ENCODE measurements at regions not wholly inside any gene's neighbourhood (a gene's known extent, or its start where the extent isn't known, plus 50 kb on each side); places are given as distances from the start of the nearest gene placed in this dataset.
"Not testable (repeated sequence)": the region's sequence is repeated elsewhere in the genome, so short reads cannot be mapped to it uniquely, and the experiment has no call there.

- no peak overlapping the region for H3K9ac ChIP-seq (ENCODE audit: low read length)
- no peak overlapping the region for H3K4me3 ChIP-seq (ENCODE audit: low read depth, low read length)
- H3K9me3 ChIP-seq (ENCODE audit: control insufficient read depth, insufficient read depth, low read depth, low read length) = no peaks in the 10 kb centered on the region
- no peaks in the 10 kb centered on the region for H3K36me3 ChIP-seq (ENCODE audit: control insufficient read depth, insufficient read depth, low read length)
- H3K4me1 ChIP-seq (ENCODE audit: control insufficient read depth, insufficient read depth, low read length) = no peaks in the 10 kb centered on the region
- H3K27me3 ChIP-seq (ENCODE audit: control insufficient read depth, insufficient read depth, low read length) = no peaks in the 10 kb centered on the region
- no peak overlapping the region for H3K27ac ChIP-seq (ENCODE audit: low read depth, low read length)
Measured at GRCh38 chr2:154995361-154995760, 296.9 kb downstream of the KCNJ3 start.

- H3K4me3 ChIP-seq (ENCODE audit: low read depth, low read length) = no peak overlapping the region
- no peak overlapping the region for H3K9ac ChIP-seq (ENCODE audit: low read length)
- H3K27me3 ChIP-seq (ENCODE audit: control insufficient read depth, insufficient read depth, low read length) = no peaks in the 10 kb centered on the region
- H3K4me1 ChIP-seq (ENCODE audit: control insufficient read depth, insufficient read depth, low read length) = no peaks in the 10 kb centered on the region
- no peaks in the 10 kb centered on the region for H3K36me3 ChIP-seq (ENCODE audit: control insufficient read depth, insufficient read depth, low read length)
- no peaks in the 10 kb centered on the region for H3K9me3 ChIP-seq (ENCODE audit: control insufficient read depth, insufficient read depth, low read depth, low read length)
- no peak overlapping the region for H3K27ac ChIP-seq (ENCODE audit: low read depth, low read length)
Measured at GRCh38 chr2:154992826-154993225, 294.3 kb downstream of the KCNJ3 start.

GRCh38 chr2:154978710-154979109 lies 280.2 kb downstream of the KCNJ3 start:
- H3K9me3 ChIP-seq (ENCODE audit: control insufficient read depth, insufficient read depth, low read depth, low read length) = no peaks in the 10 kb centered on the region
- H3K27ac ChIP-seq (ENCODE audit: low read depth, low read length) = no peak overlapping the region
- no peaks in the 10 kb centered on the region for H3K27me3 ChIP-seq (ENCODE audit: control insufficient read depth, insufficient read depth, low read length)
- H3K4me1 ChIP-seq (ENCODE audit: control insufficient read depth, insufficient read depth, low read length) = no peaks in the 10 kb centered on the region
- no peaks in the 10 kb centered on the region for H3K36me3 ChIP-seq (ENCODE audit: control insufficient read depth, insufficient read depth, low read length)
- no peak overlapping the region for H3K4me3 ChIP-seq (ENCODE audit: low read depth, low read length)
- no peak overlapping the region for H3K9ac ChIP-seq (ENCODE audit: low read length)

- Histone ChIP-seq H3K27me3 (ENCODE audit: control insufficient read depth, insufficient read depth, low read length) (no peaks in the 10 kb centered on the region), H3K27ac (ENCODE audit: low read depth, low read length) (no peak overlapping the region), H3K4me1 (ENCODE audit: control insufficient read depth, insufficient read depth, low read length) (no peaks in the 10 kb centered on the region), H3K9ac (ENCODE audit: low read length) (no peak overlapping the region), H3K36me3 (ENCODE audit: control insufficient read depth, insufficient read depth, low read length) (no peaks in the 10 kb centered on the region), H3K4me3 (ENCODE audit: low read depth, low read length) (no peak overlapping the region), H3K9me3 (ENCODE audit: control insufficient read depth, insufficient read depth, low read depth, low read length) (no peaks in the 10 kb centered on the region)
Measured at GRCh38 chr2:154978244-154978643, 279.7 kb downstream of the KCNJ3 start.

- Histone ChIP-seq H3K9me3 (ENCODE audit: control insufficient read depth, insufficient read depth, low read depth, low read length) (no peaks in the 10 kb centered on the region), H3K27me3 (ENCODE audit: control insufficient read depth, insufficient read depth, low read length) (no peaks in the 10 kb centered on the region), H3K4me3 (ENCODE audit: low read depth, low read length) (no peak overlapping the region), H3K4me1 (ENCODE audit: control insufficient read depth, insufficient read depth, low read length) (peaks cover 5% of the 10 kb centered on the region; the same call in 1 of the 2 replicates), H3K36me3 (ENCODE audit: control insufficient read depth, insufficient read depth, low read length) (no peaks in the 10 kb centered on the region), H3K9ac (ENCODE audit: low read length) (no peak overlapping the region), H3K27ac (ENCODE audit: low read depth, low read length) (no peak overlapping the region)
Measured at GRCh38 chr2:154974041-154974440, 275.5 kb downstream of the KCNJ3 start.

- Histone ChIP-seq H3K4me1 (ENCODE audit: control insufficient read depth, insufficient read depth, low read length) (no peaks in the 10 kb centered on the region), H3K4me3 (ENCODE audit: low read depth, low read length) (no peak overlapping the region), H3K36me3 (ENCODE audit: control insufficient read depth, insufficient read depth, low read length) (no peaks in the 10 kb centered on the region), H3K27me3 (ENCODE audit: control insufficient read depth, insufficient read depth, low read length) (no peaks in the 10 kb centered on the region), H3K9me3 (ENCODE audit: control insufficient read depth, insufficient read depth, low read depth, low read length) (no peaks in the 10 kb centered on the region), H3K27ac (ENCODE audit: low read depth, low read length) (no peak overlapping the region), H3K9ac (ENCODE audit: low read length) (no peak overlapping the region)
Measured at GRCh38 chr2:154963511-154963910, 265.0 kb downstream of the KCNJ3 start.

GRCh38 chr2:154961676-154962075 lies 263.2 kb downstream of the KCNJ3 start:
- no peak overlapping the region for H3K4me3 ChIP-seq (ENCODE audit: low read depth, low read length)
- no peaks in the 10 kb centered on the region for H3K4me1 ChIP-seq (ENCODE audit: control insufficient read depth, insufficient read depth, low read length)
- H3K36me3 ChIP-seq (ENCODE audit: control insufficient read depth, insufficient read depth, low read length) = no peaks in the 10 kb centered on the region
- H3K27ac ChIP-seq (ENCODE audit: low read depth, low read length) = no peak overlapping the region
- H3K9me3 ChIP-seq (ENCODE audit: control insufficient read depth, insufficient read depth, low read depth, low read length) = no peaks in the 10 kb centered on the region
- no peak overlapping the region for H3K9ac ChIP-seq (ENCODE audit: low read length)
- no peaks in the 10 kb centered on the region for H3K27me3 ChIP-seq (ENCODE audit: control insufficient read depth, insufficient read depth, low read length)

- Histone ChIP-seq H3K4me3 (ENCODE audit: low read depth, low read length) (no peak overlapping the region), H3K27me3 (ENCODE audit: control insufficient read depth, insufficient read depth, low read length) (no peaks in the 10 kb centered on the region), H3K4me1 (ENCODE audit: control insufficient read depth, insufficient read depth, low read length) (no peaks in the 10 kb centered on the region), H3K9me3 (ENCODE audit: control insufficient read depth, insufficient read depth, low read depth, low read length) (no peaks in the 10 kb centered on the region), H3K27ac (ENCODE audit: low read depth, low read length) (no peak overlapping the region), H3K36me3 (ENCODE audit: control insufficient read depth, insufficient read depth, low read length) (no peaks in the 10 kb centered on the region), H3K9ac (ENCODE audit: low read length) (no peak overlapping the region)
Measured at GRCh38 chr2:154960802-154961583, 262.5 kb downstream of the KCNJ3 start.

GRCh38 chr2:154952346-154952980 lies 254.0 kb downstream of the KCNJ3 start:
- Histone ChIP-seq H3K4me1 (ENCODE audit: control insufficient read depth, insufficient read depth, low read length) (no peaks in the 10 kb centered on the region), H3K9ac (ENCODE audit: low read length) (no peak overlapping the region), H3K9me3 (ENCODE audit: control insufficient read depth, insufficient read depth, low read depth, low read length) (no peaks in the 10 kb centered on the region), H3K4me3 (ENCODE audit: low read depth, low read length) (no peak overlapping the region), H3K27me3 (ENCODE audit: control insufficient read depth, insufficient read depth, low read length) (no peaks in the 10 kb centered on the region), H3K27ac (ENCODE audit: low read depth, low read length) (no peak overlapping the region), H3K36me3 (ENCODE audit: control insufficient read depth, insufficient read depth, low read length) (no peaks in the 10 kb centered on the region)

- H3K27me3 ChIP-seq (ENCODE audit: control insufficient read depth, insufficient read depth, low read length); H3K27ac ChIP-seq (ENCODE audit: low read depth, low read length); H3K36me3 ChIP-seq (ENCODE audit: control insufficient read depth, insufficient read depth, low read length); H3K9me3 ChIP-seq (ENCODE audit: control insufficient read depth, insufficient read depth, low read depth, low read length); H3K4me3 ChIP-seq (ENCODE audit: low read depth, low read length); H3K9ac ChIP-seq (ENCODE audit: low read length): not testable (repeated sequence)
- H3K4me1 ChIP-seq (ENCODE audit: control insufficient read depth, insufficient read depth, low read length) = peaks cover 19% of the 10 kb centered on the region
Measured at GRCh38 chr2:154947416-154947815, 248.9 kb downstream of the KCNJ3 start.

GRCh38 chr2:154945984-154946383 lies 247.5 kb downstream of the KCNJ3 start:
- no peak overlapping the region for H3K9ac ChIP-seq (ENCODE audit: low read length)
- H3K9me3 ChIP-seq (ENCODE audit: control insufficient read depth, insufficient read depth, low read depth, low read length) = no peaks in the 10 kb centered on the region
- no peaks in the 10 kb centered on the region for H3K36me3 ChIP-seq (ENCODE audit: control insufficient read depth, insufficient read depth, low read length)
- H3K4me1 ChIP-seq (ENCODE audit: control insufficient read depth, insufficient read depth, low read length) = peaks cover 19% of the 10 kb centered on the region
- no peak overlapping the region for H3K27ac ChIP-seq (ENCODE audit: low read depth, low read length)
- H3K4me3 ChIP-seq (ENCODE audit: low read depth, low read length) = no peak overlapping the region
- no peaks in the 10 kb centered on the region for H3K27me3 ChIP-seq (ENCODE audit: control insufficient read depth, insufficient read depth, low read length)
